ENCODE measurements at regions not wholly inside any gene's neighbourhood (a gene's known extent, or its start where the extent isn't known, plus 50 kb on each side); places are given as distances from the start of the nearest gene placed in this dataset.

GRCh38 chr12:105523164-105524057, 192.9 kb downstream of the C12orf75 start:
- H3K27me3 ChIP-seq (ENCODE audit: insufficient read depth, low read length) = 0 out of 2 replicates have a peak, but pooled peaks cover 8% of the 10 kb centered on the region
- DNase-seq (ENCODE audit: low read depth, low spot score) (no peak), ATAC-seq (no peak)
- intact Hi-C loops (cut with micrococcal nuclease) = no loop called here
- H3K9me3 ChIP-seq (ENCODE audit: control insufficient read depth in 1 of 2, insufficient read depth in 1 of 2, low read depth in 1 of 2, low read length in 2 of 2) = no peaks in the 10 kb centered on the region
- no peaks in the 10 kb centered on the region for H3K4me1 ChIP-seq (ENCODE audit: control insufficient read depth in 1 of 2, insufficient read depth in 2 of 2, low read length in 2 of 2)
- ChIA-PET RAD21 (ENCODE audit: low non-redundant PET in 1 of 2, low total read pairs in 2 of 2, uncharacterized antibody in 2 of 2, unreplicated experiment in 2 of 2) (no interaction called here), CTCF (no interaction called here), POLR2A (no interaction called here)
- no peaks in the 10 kb centered on the region for H3K36me3 ChIP-seq (ENCODE audit: control insufficient read depth in 1 of 2, insufficient read depth in 2 of 2, low read length in 2 of 2)
- TF ChIP-seq EZH2phosphoT487 (IDR thresholded peaks at IDR 0.05; ENCODE audit: borderline replicate concordance) (no peak), SP1 (IDR thresholded peaks at IDR 0.05; ENCODE audit: low read depth) (no peak), ATF3 (IDR thresholded peaks at IDR 0.05) (no peak), RAD21 (IDR thresholded peaks at IDR 0.05; ENCODE audit: low read depth) (no peak), YY1 (IDR thresholded peaks at IDR 0.05; ENCODE audit: extremely low read depth, insufficient replicate concordance, low read depth, low read length) (no peak)
- no peak overlapping the region for H3K27ac ChIP-seq (ENCODE audit: low read depth, low read length)
- no peak overlapping the region for H3K4me3 ChIP-seq (replicated peaks in 1 of 2; ENCODE audit: low read depth in 1 of 2, low read length in 2 of 2)
- no peak overlapping the region for H3K9ac ChIP-seq (ENCODE audit: low read length)
- H3K9me2 ChIP-seq (ENCODE audit: insufficient read depth) = no peaks in the 10 kb centered on the region
- H4K20me1 ChIP-seq (ENCODE audit: insufficient read depth) = no peaks in the 10 kb centered on the region
- no peaks in the 10 kb centered on the region for H3K79me2 ChIP-seq (ENCODE audit: insufficient read depth, low read length)
- BruUV-seq (replicated peaks) = no TSS peak
- H3K4me2 ChIP-seq (ENCODE audit: low read length) = no peak overlapping the region
- no peak overlapping the region for H2AFZ ChIP-seq (ENCODE audit: low read depth, low read length, poor library complexity, severe bottlenecking)

DNA sequence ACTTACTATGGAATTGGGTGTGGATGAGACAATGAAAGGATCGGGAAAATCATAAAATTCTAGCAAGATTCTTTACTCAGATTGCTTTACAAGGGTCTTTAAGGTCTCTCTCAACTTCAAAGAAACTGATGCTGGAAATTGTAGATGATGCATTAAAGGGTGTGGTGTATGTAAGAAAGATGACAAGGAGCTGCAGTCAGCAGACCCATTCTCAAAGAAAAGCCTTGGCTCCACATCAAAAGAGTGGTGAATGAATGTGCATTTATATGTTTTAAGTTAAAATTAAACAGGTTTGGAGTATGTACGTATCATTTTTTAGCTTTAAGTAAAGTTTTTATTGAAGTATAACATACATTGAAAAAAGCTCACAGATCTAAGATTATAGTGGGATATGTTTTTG, 194.5 kb downstream of the C12orf75 start:
- no peaks in the 10 kb centered on the region; the same call in 1 of the 2 replicates for H3K9me2 ChIP-seq (ENCODE audit: insufficient read depth)
- ChIA-PET RAD21 (ENCODE audit: low non-redundant PET in 1 of 2, low total read pairs in 2 of 2, uncharacterized antibody in 2 of 2, unreplicated experiment in 2 of 2) (no interaction called here), POLR2A (no interaction called here), CTCF (no interaction called here)
- no peak overlapping the region for H3K27ac ChIP-seq (ENCODE audit: low read depth, low read length)
- no peaks in the 10 kb centered on the region for H4K20me1 ChIP-seq (ENCODE audit: insufficient read depth)
- H3K4me3 ChIP-seq (replicated peaks in 1 of 2; ENCODE audit: low read depth in 1 of 2, low read length in 2 of 2) = no peak overlapping the region
- no peaks in the 10 kb centered on the region for H3K79me2 ChIP-seq (ENCODE audit: insufficient read depth, low read length)
- ATAC-seq (no peak), DNase-seq (ENCODE audit: low read depth, low spot score) (no peak)
- BruUV-seq (replicated peaks) = no TSS peak
- H3K9me3 ChIP-seq (ENCODE audit: control insufficient read depth in 1 of 2, insufficient read depth in 1 of 2, low read depth in 1 of 2, low read length in 2 of 2) = no peaks in the 10 kb centered on the region
- H3K4me2 ChIP-seq (ENCODE audit: low read length) = no peak overlapping the region
- TF ChIP-seq TCF7L2 (IDR thresholded peaks at IDR 0.05; ENCODE audit: borderline replicate concordance, extremely low read depth, insufficient read depth, insufficient read length) = no peak
- intact Hi-C loops (cut with micrococcal nuclease) = no loop called here
- H3K4me1 ChIP-seq (ENCODE audit: control insufficient read depth in 1 of 2, insufficient read depth in 2 of 2, low read length in 2 of 2) = no peaks in the 10 kb centered on the region
- H2AFZ ChIP-seq (ENCODE audit: low read depth, low read length, poor library complexity, severe bottlenecking) = no peak overlapping the region
- 0 out of 2 replicates have a peak, but pooled peaks cover 8% of the 10 kb centered on the region for H3K27me3 ChIP-seq (ENCODE audit: insufficient read depth, low read length)
- H3K9ac ChIP-seq (ENCODE audit: low read length) = no peak overlapping the region
- H3K36me3 ChIP-seq (ENCODE audit: control insufficient read depth in 1 of 2, insufficient read depth in 2 of 2, low read length in 2 of 2) = no peaks in the 10 kb centered on the region
